ENCODE measurements at regions not wholly inside any gene's neighbourhood (a gene's known extent, or its start where the extent isn't known, plus 50 kb on each side); places are given as distances from the start of the nearest gene placed in this dataset.
"Not testable (repeated sequence)": the region's sequence is repeated elsewhere in the genome, so short reads cannot be mapped to it uniquely, and the experiment has no call there.

DNA sequence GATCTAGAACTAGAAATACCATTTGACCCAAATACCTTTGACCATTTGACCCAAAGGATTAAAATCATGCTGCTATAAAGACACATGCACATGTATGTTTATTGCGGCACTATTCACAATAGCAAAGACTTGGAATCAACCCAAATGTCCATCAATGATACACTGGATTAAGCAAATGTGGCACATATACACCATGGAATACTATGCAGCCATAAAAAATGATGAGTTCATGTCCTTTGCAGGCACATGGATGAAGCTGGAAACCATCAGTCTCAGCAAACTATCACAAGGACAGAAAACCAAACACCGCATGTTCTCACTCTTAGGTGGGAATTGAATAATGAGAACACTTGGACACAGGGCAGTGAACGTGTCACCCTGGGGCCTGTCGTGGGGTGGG, 87.9 kb upstream of the MEGF10 start:
- not testable (repeated sequence) for TF ChIP-seq CTCF (conservative IDR thresholded peaks at IDR 0.05); EZH2 (IDR thresholded peaks at IDR 0.05; ENCODE audit: low read depth)

All from PC-9 (cell line).